ENCODE measurements at regions not wholly inside any gene's neighbourhood (a gene's known extent, or its start where the extent isn't known, plus 50 kb on each side); places are given as distances from the start of the nearest gene placed in this dataset.

DNA sequence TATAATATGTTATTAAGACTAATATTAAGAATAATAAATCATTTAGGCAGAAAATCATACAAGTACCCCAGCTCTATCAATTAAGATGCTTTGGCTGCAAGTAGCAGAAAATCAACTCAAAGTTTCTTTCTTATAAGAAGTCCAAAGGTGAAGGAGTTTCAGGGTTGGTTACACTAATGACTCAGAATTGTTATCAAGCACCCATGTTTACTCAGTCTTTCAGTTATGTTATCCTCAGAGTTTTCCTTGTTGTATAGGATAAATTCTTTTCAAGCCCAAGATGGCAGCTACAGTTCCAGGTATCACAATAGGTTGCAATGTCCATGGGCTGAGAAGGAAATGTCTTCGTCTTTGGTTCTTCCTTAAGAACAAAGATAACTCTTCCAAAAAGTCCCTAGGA is 163.6 kb downstream of the TNFSF18 start:
- Histone ChIP-seq H3K4me3 (no peak overlapping the region), H3K9me3 (replicated peaks in 1 of 3) (no peaks in the 10 kb centered on the region), H3K27me3 (no peaks in the 10 kb centered on the region), H3K4me1 (replicated peaks in 1 of 2) (no peaks in the 10 kb centered on the region), H3K27ac (no peak overlapping the region), H3K36me3 (replicated peaks in 1 of 2) (no peaks in the 10 kb centered on the region)
- no peak for DNase-seq
- 83 to 100% (median 94%) methylated on average over 1 of the region's 1 CpG for WGBS, 4 donors
- intact Hi-C loops (cut with DNase I) = no loop called here
- TF ChIP-seq, protein P1, sequence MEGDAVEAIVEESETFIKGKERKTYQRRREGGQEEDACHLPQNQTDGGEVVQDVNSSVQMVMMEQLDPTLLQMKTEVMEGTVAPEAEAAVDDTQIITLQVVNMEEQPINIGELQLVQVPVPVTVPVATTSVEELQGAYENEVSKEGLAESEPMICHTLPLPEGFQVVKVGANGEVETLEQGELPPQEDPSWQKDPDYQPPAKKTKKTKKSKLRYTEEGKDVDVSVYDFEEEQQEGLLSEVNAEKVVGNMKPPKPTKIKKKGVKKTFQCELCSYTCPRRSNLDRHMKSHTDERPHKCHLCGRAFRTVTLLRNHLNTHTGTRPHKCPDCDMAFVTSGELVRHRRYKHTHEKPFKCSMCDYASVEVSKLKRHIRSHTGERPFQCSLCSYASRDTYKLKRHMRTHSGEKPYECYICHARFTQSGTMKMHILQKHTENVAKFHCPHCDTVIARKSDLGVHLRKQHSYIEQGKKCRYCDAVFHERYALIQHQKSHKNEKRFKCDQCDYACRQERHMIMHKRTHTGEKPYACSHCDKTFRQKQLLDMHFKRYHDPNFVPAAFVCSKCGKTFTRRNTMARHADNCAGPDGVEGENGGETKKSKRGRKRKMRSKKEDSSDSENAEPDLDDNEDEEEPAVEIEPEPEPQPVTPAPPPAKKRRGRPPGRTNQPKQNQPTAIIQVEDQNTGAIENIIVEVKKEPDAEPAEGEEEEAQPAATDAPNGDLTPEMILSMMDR (IDR thresholded peaks at IDR 0.05) = no peak
- no peak for TF ChIP-seq POLR2A (IDR thresholded peaks at IDR 0.05)

DNA sequence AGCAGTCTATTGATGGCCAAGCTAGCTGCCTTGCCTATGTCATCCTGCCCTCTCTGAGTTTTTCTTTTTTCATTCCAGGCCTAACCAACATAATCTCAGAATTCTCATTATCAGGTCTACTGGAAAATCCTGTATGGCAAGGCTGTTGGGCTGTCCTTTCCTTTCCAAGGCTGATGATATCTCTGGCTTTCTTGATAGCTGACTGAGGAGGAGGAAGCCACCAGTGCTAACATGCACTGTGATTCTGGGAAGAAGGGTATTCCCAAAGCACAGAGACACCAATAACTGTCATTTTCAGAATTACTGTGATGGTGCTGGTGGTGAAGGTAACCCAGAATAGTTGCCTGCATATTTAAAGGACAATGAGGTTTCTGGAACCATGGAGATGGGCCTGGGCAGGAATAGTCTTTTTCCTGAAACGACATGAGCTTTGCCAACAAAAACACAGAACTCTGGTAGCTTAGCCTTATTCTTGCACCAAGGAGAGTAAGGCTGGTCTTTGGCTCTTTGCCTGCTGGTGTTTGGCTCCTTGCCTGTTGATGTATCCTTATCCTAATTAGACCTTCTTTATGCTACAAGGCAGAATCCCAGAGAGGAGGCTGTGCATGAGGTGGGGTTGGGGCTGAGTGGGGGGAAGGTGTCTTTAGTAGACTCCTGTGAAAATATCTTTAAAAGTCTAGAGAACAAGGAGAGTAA is 157.4 kb downstream of the TNFSF18 start:
- WGBS, 4 donors = 20 to 45% (median 27%) methylated on average over 1 of the region's 1 CpG
- Histone ChIP-seq H3K27ac (no peak overlapping the region), H3K4me3 (no peak overlapping the region), H3K36me3 (replicated peaks in 1 of 2) (no peaks in the 10 kb centered on the region), H3K4me1 (replicated peaks in 1 of 2) (no peaks in the 10 kb centered on the region), H3K27me3 (no peaks in the 10 kb centered on the region), H3K9me3 (replicated peaks in 1 of 3) (no peaks in the 10 kb centered on the region)
- no peak for TF ChIP-seq POLR2A (IDR thresholded peaks at IDR 0.05)
- TF ChIP-seq, protein P1 (IDR thresholded peaks at IDR 0.05) = no peak
- peak; percentile 18 to 70 (median 34) for DNase-seq
- intact Hi-C loops (cut with DNase I) = no loop called here

DNA sequence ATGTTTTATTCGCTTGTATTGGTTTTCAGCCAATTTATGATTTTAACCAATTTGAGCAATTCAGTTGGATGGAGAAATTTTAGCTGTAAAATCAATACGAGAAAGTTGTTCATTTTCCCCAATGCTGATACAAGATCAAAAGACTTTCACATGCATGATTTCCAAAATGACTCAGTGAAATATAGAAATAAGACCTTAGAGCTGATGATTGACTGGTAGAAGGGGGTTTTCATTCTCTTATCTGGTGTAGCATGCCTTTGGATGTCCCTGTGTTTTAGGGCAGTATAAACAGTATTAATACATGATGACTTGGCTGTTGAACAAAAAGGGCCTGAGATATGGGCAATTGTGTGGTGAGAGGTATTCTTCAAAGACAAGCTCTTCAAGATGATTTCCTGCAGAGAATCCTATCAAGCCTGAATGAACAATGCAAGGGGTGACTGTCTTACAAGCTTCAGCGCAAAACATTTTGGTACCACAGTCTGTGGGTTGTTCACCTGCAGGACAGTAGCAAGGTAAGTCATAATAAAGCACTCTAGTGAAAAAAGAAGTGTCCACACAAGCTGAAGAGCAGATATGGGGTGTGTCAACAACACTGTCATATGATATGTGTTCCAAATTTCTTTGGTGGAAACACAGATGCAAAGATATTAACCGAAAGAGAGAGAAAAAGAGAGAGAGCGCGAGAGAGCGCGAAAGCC is 156.2 kb downstream of the TNFSF18 start:
- no peak overlapping the region for H3K4me3 ChIP-seq
- no peaks in the 10 kb centered on the region for H3K4me1 ChIP-seq (replicated peaks in 1 of 2)
- no peaks in the 10 kb centered on the region for H3K27me3 ChIP-seq
- 63 to 93% (median 77%) methylated on average over 8 of the region's 8 CpGs for WGBS, 4 donors
- H3K36me3 ChIP-seq (replicated peaks in 1 of 2) = no peaks in the 10 kb centered on the region
- H3K9me3 ChIP-seq (replicated peaks in 1 of 3) = no peaks in the 10 kb centered on the region
- intact Hi-C loops (cut with DNase I) = no loop called here
- TF ChIP-seq, protein P1 (IDR thresholded peaks at IDR 0.05) = no peak
- no peak for TF ChIP-seq POLR2A (IDR thresholded peaks at IDR 0.05)
- no peak for DNase-seq
- no peak overlapping the region for H3K27ac ChIP-seq

DNA sequence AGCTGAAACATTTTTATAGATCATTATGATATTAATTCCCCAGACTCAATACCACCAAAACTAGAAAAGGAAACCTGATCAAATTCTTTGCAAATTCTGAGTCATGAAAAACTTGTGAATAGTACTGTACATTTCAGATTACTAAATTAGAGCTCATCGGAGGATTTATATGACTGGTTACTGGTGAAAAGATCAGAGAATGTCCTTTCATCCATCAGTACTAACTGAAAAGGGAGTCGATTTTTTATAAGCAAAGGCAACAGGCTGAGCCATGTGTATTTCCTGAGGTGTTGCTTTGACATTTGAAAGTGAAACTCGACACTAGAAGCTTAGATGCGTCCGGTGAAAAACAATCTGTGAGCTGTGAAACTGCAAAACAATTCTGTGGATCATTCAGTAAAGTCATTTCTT is 155.7 kb downstream of the TNFSF18 start:
- Histone ChIP-seq H3K27me3 (no peaks in the 10 kb centered on the region), H3K9me3 (replicated peaks in 1 of 3) (no peaks in the 10 kb centered on the region), H3K36me3 (replicated peaks in 1 of 2) (no peaks in the 10 kb centered on the region), H3K4me3 (no peak overlapping the region), H3K4me1 (replicated peaks in 1 of 2) (no peaks in the 10 kb centered on the region), H3K27ac (no peak overlapping the region)
- 28 to 43% (median 38%) methylated on average over 5 of the region's 5 CpGs for WGBS, 4 donors
- TF ChIP-seq, protein P1 (IDR thresholded peaks at IDR 0.05) = no peak
- no peak for DNase-seq
- intact Hi-C loops (cut with DNase I) = no loop called here

All from adrenal gland (tissue), 9 donors.